DND-41 (cell line): ENCODE measurements at regions not wholly inside any gene's neighbourhood (a gene's known extent, or its start where the extent isn't known, plus 50 kb on each side); places are given as distances from the start of the nearest gene placed in this dataset.

Experiments
- EZH2 ChIP-seq: IDR thresholded peaks from 3 replicates; pipeline ENCODE4 v1.6.1; 2012; ENCODE audit warnings: borderline replicate concordance, low read depth, mild to moderate bottlenecking, moderate library complexity, low read length, inconsistent platforms; ENCODE audit not compliant: severe bottlenecking
- TF ChIP-seq, protein P1 (sequence below): IDR thresholded peaks from 2 replicates; pipeline ENCODE4 v1.5.1; 2012; ENCODE audit warnings: borderline replicate concordance, low read length, moderate library complexity, mild to moderate bottlenecking; ENCODE audit not compliant: poor library complexity, severe bottlenecking; ENCODE audit errors: extremely low read depth

DNA sequence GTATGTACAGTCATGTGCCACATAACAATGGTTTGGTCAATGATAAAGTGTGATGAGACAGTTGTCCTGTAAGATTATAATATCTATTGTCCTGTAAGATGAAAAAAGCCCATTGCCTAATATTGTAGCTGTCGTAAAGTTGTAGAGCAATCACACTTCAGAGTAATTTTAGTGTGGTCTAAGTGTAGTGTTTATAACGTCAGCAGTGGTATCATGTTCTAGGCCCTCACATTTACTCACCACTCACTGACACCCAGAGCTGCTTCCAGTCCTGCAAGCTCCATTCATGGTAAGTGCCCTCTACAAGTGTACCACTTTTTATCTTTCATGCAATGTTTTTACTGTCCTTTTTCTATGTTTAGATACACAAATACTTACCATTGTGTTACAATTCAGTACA lies 259.9 kb upstream of the RAB4A start:
- TF ChIP-seq, protein P1, sequence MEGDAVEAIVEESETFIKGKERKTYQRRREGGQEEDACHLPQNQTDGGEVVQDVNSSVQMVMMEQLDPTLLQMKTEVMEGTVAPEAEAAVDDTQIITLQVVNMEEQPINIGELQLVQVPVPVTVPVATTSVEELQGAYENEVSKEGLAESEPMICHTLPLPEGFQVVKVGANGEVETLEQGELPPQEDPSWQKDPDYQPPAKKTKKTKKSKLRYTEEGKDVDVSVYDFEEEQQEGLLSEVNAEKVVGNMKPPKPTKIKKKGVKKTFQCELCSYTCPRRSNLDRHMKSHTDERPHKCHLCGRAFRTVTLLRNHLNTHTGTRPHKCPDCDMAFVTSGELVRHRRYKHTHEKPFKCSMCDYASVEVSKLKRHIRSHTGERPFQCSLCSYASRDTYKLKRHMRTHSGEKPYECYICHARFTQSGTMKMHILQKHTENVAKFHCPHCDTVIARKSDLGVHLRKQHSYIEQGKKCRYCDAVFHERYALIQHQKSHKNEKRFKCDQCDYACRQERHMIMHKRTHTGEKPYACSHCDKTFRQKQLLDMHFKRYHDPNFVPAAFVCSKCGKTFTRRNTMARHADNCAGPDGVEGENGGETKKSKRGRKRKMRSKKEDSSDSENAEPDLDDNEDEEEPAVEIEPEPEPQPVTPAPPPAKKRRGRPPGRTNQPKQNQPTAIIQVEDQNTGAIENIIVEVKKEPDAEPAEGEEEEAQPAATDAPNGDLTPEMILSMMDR = no peak
- no peak for TF ChIP-seq EZH2
